ENCODE measurements at regions not wholly inside any gene's neighbourhood (a gene's known extent, or its start where the extent isn't known, plus 50 kb on each side); places are given as distances from the start of the nearest gene placed in this dataset.
"Not testable (repeated sequence)": the region's sequence is repeated elsewhere in the genome, so short reads cannot be mapped to it uniquely, and the experiment has no call there.

- no peak overlapping the region for H3K4me3 ChIP-seq (ENCODE audit: low read length)
- no peak for DNase-seq (ENCODE audit: low read depth, low spot score)
Observed at GRCh38 chr10:3931224-3931623, 146.2 kb upstream of the KLF6 start.

- no peak overlapping the region for H3K4me3 ChIP-seq (ENCODE audit: low read length)
- no peak for DNase-seq (ENCODE audit: low read depth, low spot score)
Observed at GRCh38 chr10:3928569-3928968, 143.6 kb upstream of the KLF6 start.

GRCh38 chr10:3928078-3928477 is 143.1 kb upstream of the KLF6 start:
- no peak for DNase-seq (ENCODE audit: low read depth, low spot score)
- H3K4me3 ChIP-seq (ENCODE audit: low read length): no peak overlapping the region

- no peak overlapping the region for H3K4me3 ChIP-seq (ENCODE audit: low read length)
- no peak for DNase-seq (ENCODE audit: low read depth, low spot score)
Observed at GRCh38 chr10:3926675-3927525, 141.9 kb upstream of the KLF6 start.

GRCh38 chr10:3926258-3926657 is 141.2 kb upstream of the KLF6 start:
- H3K4me3 ChIP-seq (ENCODE audit: low read length): no peak overlapping the region
- no peak for DNase-seq (ENCODE audit: low read depth, low spot score)

GRCh38 chr10:3925184-3925583 is 140.2 kb upstream of the KLF6 start:
- no peak for DNase-seq (ENCODE audit: low read depth, low spot score)

GRCh38 chr10:3924344-3924743 is 139.3 kb upstream of the KLF6 start:
- H3K4me3 ChIP-seq (ENCODE audit: low read length): no peak overlapping the region
- DNase-seq (ENCODE audit: low read depth, low spot score): no peak

More at GRCh38 chr10:3925184-3925583, 140.2 kb upstream of the KLF6 start:
- no peak overlapping the region for H3K4me3 ChIP-seq (ENCODE audit: low read length)

GRCh38 chr10:3923033-3923432 is 138.0 kb upstream of the KLF6 start:
- H3K4me3 ChIP-seq (ENCODE audit: low read length): no peak overlapping the region
- no peak for DNase-seq (ENCODE audit: low read depth, low spot score)

- DNase-seq (ENCODE audit: low read depth, low spot score): no peak
- no peak overlapping the region for H3K4me3 ChIP-seq (ENCODE audit: low read length)
Observed at GRCh38 chr10:3919709-3920308, 134.8 kb upstream of the KLF6 start.

- DNase-seq (ENCODE audit: low read depth, low spot score); H3K4me3 ChIP-seq (ENCODE audit: low read length): not testable (repeated sequence)
Observed at GRCh38 chr10:3917392-3917791, 132.4 kb upstream of the KLF6 start.

- H3K4me3 ChIP-seq (ENCODE audit: low read length): no peak overlapping the region
- DNase-seq (ENCODE audit: low read depth, low spot score): no peak
Observed at GRCh38 chr10:3914733-3915132, 129.7 kb upstream of the KLF6 start.

- no peak for DNase-seq (ENCODE audit: low read depth, low spot score)
- H3K4me3 ChIP-seq (ENCODE audit: low read length): no peak overlapping the region
Observed at GRCh38 chr10:3911713-3912442, 126.9 kb upstream of the KLF6 start.

- H3K4me3 ChIP-seq (ENCODE audit: low read length): no peak overlapping the region
- DNase-seq (ENCODE audit: low read depth, low spot score): no peak
Observed at GRCh38 chr10:3911241-3911640, 126.2 kb upstream of the KLF6 start.

GRCh38 chr10:3909339-3909738 is 124.3 kb upstream of the KLF6 start:
- DNase-seq (ENCODE audit: low read depth, low spot score): no peak
- H3K4me3 ChIP-seq (ENCODE audit: low read length): no peak overlapping the region

- DNase-seq (ENCODE audit: low read depth, low spot score): no peak
- H3K4me3 ChIP-seq (ENCODE audit: low read length): no peak overlapping the region
Observed at GRCh38 chr10:3908183-3908582, 123.2 kb upstream of the KLF6 start.

- no peak for DNase-seq (ENCODE audit: low read depth, low spot score)
Observed at GRCh38 chr10:3907514-3907913, 122.5 kb upstream of the KLF6 start.

GRCh38 chr10:3906511-3907111 is 121.6 kb upstream of the KLF6 start:
- no peak overlapping the region for H3K4me3 ChIP-seq (ENCODE audit: low read length)
- DNase-seq (ENCODE audit: low read depth, low spot score): no peak

More at GRCh38 chr10:3907514-3907913, 122.5 kb upstream of the KLF6 start:
- H3K4me3 ChIP-seq (ENCODE audit: low read length): no peak overlapping the region

- no peak overlapping the region for H3K4me3 ChIP-seq (ENCODE audit: low read length)
- no peak for DNase-seq (ENCODE audit: low read depth, low spot score)
Observed at GRCh38 chr10:3904419-3904960, 119.5 kb upstream of the KLF6 start.

- H3K4me3 ChIP-seq (ENCODE audit: low read length): no peak overlapping the region
- no peak for DNase-seq (ENCODE audit: low read depth, low spot score)
Observed at GRCh38 chr10:3902809-3903410, 117.9 kb upstream of the KLF6 start.

Data from Jurkat, Clone E6-1 (cell line).